Neural crest cell (in vitro differentiated cells): ENCODE measurements at regions not wholly inside any gene's neighbourhood (a gene's known extent, or its start where the extent isn't known, plus 50 kb on each side); places are given as distances from the start of the nearest gene placed in this dataset.

Experiments used
- DNase-seq: peaks from one replicate; pipeline ENCODE4 v3.0.0; 2021; ENCODE audit warnings: low read depth, mixed read lengths, low spot score
- H3K27ac Mint-ChIP-seq: one replicate; pipeline ENCODE4 v1.8.0; 2021; ENCODE audit warnings: mild to moderate bottlenecking, mixed read lengths; ENCODE audit not compliant: unreplicated experiment
- H3K27me3 Mint-ChIP-seq: 2 replicates; pipeline ENCODE4 v1.8.0; 2021; ENCODE audit warnings: low read depth, mild to moderate bottlenecking, mixed read lengths
- H3K36me3 Mint-ChIP-seq: 2 replicates; pipeline ENCODE4 v1.8.0; 2021; ENCODE audit warnings: low read depth, mild to moderate bottlenecking, mixed read lengths
- H3K4me1 Mint-ChIP-seq: 2 replicates; pipeline ENCODE4 v1.8.0; 2021; ENCODE audit warnings: mixed read lengths
- H3K4me3 Mint-ChIP-seq: one replicate; pipeline ENCODE4 v1.8.0; 2021; ENCODE audit warnings: mild to moderate bottlenecking, mixed read lengths
- H3K9me3 Mint-ChIP-seq: 2 replicates; pipeline ENCODE4 v1.8.0; 2021; ENCODE audit warnings: mixed read lengths
- CTCF ChIP-seq: fragments of 200-600 bp; sonication (generic); conservative IDR thresholded peaks from 2 replicates; pipeline ENCODE4 v1.5.0; 2021; ENCODE audit warnings: antibody characterized with exemption, mild to moderate bottlenecking

GRCh38 chr1:106564192-106564591 lies 492.3 kb upstream of the PRMT6 start:
- H3K4me3 Mint-ChIP-seq, result no peak overlapping the region
- H3K4me1 Mint-ChIP-seq, result no peaks in the 10 kb centered on the region
- H3K27ac Mint-ChIP-seq, result no peak overlapping the region
- no peak for DNase-seq
- TF ChIP-seq CTCF, result no peak
- no peaks in the 10 kb centered on the region for H3K9me3 Mint-ChIP-seq
- H3K27me3 Mint-ChIP-seq, result no peaks in the 10 kb centered on the region
- no peaks in the 10 kb centered on the region for H3K36me3 Mint-ChIP-seq

- H3K36me3 Mint-ChIP-seq, result no peaks in the 10 kb centered on the region
- H3K27me3 Mint-ChIP-seq, result no peaks in the 10 kb centered on the region
- no peaks in the 10 kb centered on the region for H3K4me1 Mint-ChIP-seq
- H3K27ac Mint-ChIP-seq, result no peak overlapping the region
- DNase-seq, result no peak
- no peak overlapping the region for H3K4me3 Mint-ChIP-seq
- H3K9me3 Mint-ChIP-seq, result no peaks in the 10 kb centered on the region
- no peak for TF ChIP-seq CTCF
Measured at GRCh38 chr1:106568201-106568974, 488.1 kb upstream of the PRMT6 start.

- H3K4me3 Mint-ChIP-seq, result no peak overlapping the region
Measured at GRCh38 chr1:106571109-106571508, 485.4 kb upstream of the PRMT6 start.

GRCh38 chr1:106584107-106584506 lies 472.4 kb upstream of the PRMT6 start:
- no peak for TF ChIP-seq CTCF
- H3K4me1 Mint-ChIP-seq, result no peaks in the 10 kb centered on the region
- peaks cover 12% of the 10 kb centered on the region for H3K9me3 Mint-ChIP-seq

More at GRCh38 chr1:106571109-106571508, 485.4 kb upstream of the PRMT6 start:
- Mint-ChIP-seq H3K36me3 (no peaks in the 10 kb centered on the region), H3K9me3 (no peaks in the 10 kb centered on the region), H3K27me3 (no peaks in the 10 kb centered on the region), H3K27ac (no peak overlapping the region), H3K4me1 (no peaks in the 10 kb centered on the region)
- DNase-seq, result no peak
- TF ChIP-seq CTCF, result no peak

GRCh38 chr1:106584676-106585075 lies 471.8 kb upstream of the PRMT6 start:
- Mint-ChIP-seq H3K4me1 (no peaks in the 10 kb centered on the region), H3K27me3 (no peaks in the 10 kb centered on the region), H3K4me3 (no peak overlapping the region), H3K9me3 (peaks cover 10% of the 10 kb centered on the region), H3K27ac (no peak overlapping the region), H3K36me3 (no peaks in the 10 kb centered on the region)
- TF ChIP-seq CTCF, result no peak
- no peak for DNase-seq

More at GRCh38 chr1:106584107-106584506, 472.4 kb upstream of the PRMT6 start:
- no peaks in the 10 kb centered on the region for H3K27me3 Mint-ChIP-seq
- no peak for DNase-seq
- H3K4me3 Mint-ChIP-seq, result no peak overlapping the region
- no peaks in the 10 kb centered on the region for H3K36me3 Mint-ChIP-seq
- H3K27ac Mint-ChIP-seq, result no peak overlapping the region
